ENCODE measurements at regions not wholly inside any gene's neighbourhood (a gene's known extent, or its start where the extent isn't known, plus 50 kb on each side); places are given as distances from the start of the nearest gene placed in this dataset.

GRCh38 chr15:46853600-46853999, 863.7 kb upstream of the SEMA6D start (continued):
- TF ChIP-seq CREB1 (CRISPR knock-in tag; IDR thresholded peaks at IDR 0.05) = no peak
- no peak for TF ChIP-seq ARID4B (CRISPR knock-in tag; IDR thresholded peaks at IDR 0.05; ENCODE audit: borderline replicate concordance)
- TF ChIP-seq RORB (CRISPR knock-in tag; IDR thresholded peaks at IDR 0.05) = no peak
- no peak for TF ChIP-seq PREB (CRISPR knock-in tag; IDR thresholded peaks at IDR 0.05; ENCODE audit: borderline replicate concordance)

- Mint-ChIP-seq H3K4me1 (peaks cover 19% of the 10 kb centered on the region), H3K9me3 (no peaks in the 10 kb centered on the region), H3K36me3 (no peaks in the 10 kb centered on the region), H3K4me3 (no peak overlapping the region), H3K27me3 (ENCODE audit: low read depth) (no peaks in the 10 kb centered on the region), H3K27ac (no peak overlapping the region)
- ChIA-PET CTCF (no interaction called here), POLR2A (no interaction called here)
- ATAC-seq (no peak), DNase-seq (ENCODE audit: low spot score) (no peak)
- TF ChIP-seq ZNF219 (CRISPR knock-in tag; IDR thresholded peaks at IDR 0.05; ENCODE audit: borderline replicate concordance) (no peak), EMX1 (CRISPR knock-in tag; IDR thresholded peaks at IDR 0.05) (no peak), STAT6 (CRISPR knock-in tag; conservative IDR thresholded peaks at IDR 0.05; ENCODE audit: low read depth) (no peak), ZNF263 (CRISPR knock-in tag; IDR thresholded peaks at IDR 0.05; ENCODE audit: low read depth) (no peak), IRF2 (CRISPR knock-in tag; IDR thresholded peaks at IDR 0.05; ENCODE audit: borderline replicate concordance, low read depth) (no peak), ZNF423 (CRISPR knock-in tag; IDR thresholded peaks at IDR 0.05) (no peak), ZNF281 (CRISPR knock-in tag; IDR thresholded peaks at IDR 0.05) (no peak), AR (CRISPR knock-in tag; IDR thresholded peaks at IDR 0.05) (no peak), E2F4 (CRISPR knock-in tag; IDR thresholded peaks at IDR 0.05; ENCODE audit: borderline replicate concordance, low read depth) (no peak), CDX4 (CRISPR knock-in tag; IDR thresholded peaks at IDR 0.05; ENCODE audit: borderline replicate concordance) (no peak), ZNF671 (CRISPR knock-in tag; IDR thresholded peaks at IDR 0.05) (no peak)
Observed at GRCh38 chr15:46854564-46854963, 862.7 kb upstream of the SEMA6D start.

All from WTC11 (cell line).